Small intestine (tissue), 7 donors: ENCODE measurements at regions not wholly inside any gene's neighbourhood (a gene's known extent, or its start where the extent isn't known, plus 50 kb on each side); places are given as distances from the start of the nearest gene placed in this dataset.
A peak's percentile ranks its signal among the peaks of the same experiment; 100 is the strongest.

Experiments used
- DNase-seq, 2 donors: peaks; one replicate each; pipeline versions ENCODE4 v3.0.0 to v3.0.0-alpha.2; 2013
- FAIRE-seq: peaks from 2 replicates; lab custom pipeline; 2012; peaks lifted over from hg19 to GRCh38; lab: Jason Lieb, UNC
- H3K27ac ChIP-seq, 3 donors: one replicate each; pipeline ENCODE4 v1.5.1; 2013; ENCODE audit warnings: low read length in 2 of 3, mild to moderate bottlenecking in 2 of 3, control low read depth in 1 of 3, inconsistent platforms in 1 of 3, low read depth in 1 of 3, moderate library complexity in 1 of 3
- H3K27me3 ChIP-seq, 3 donors: one replicate each; pipeline ENCODE4 v1.6.1; 2013; ENCODE audit warnings: low read length in 3 of 3, inconsistent platforms in 1 of 3; ENCODE audit not compliant: control insufficient read depth in 3 of 3, insufficient read depth in 3 of 3
- H3K36me3 ChIP-seq, 3 donors: one replicate each; pipeline ENCODE4 v1.6.1; 2013; ENCODE audit warnings: low read length in 3 of 3, inconsistent platforms in 1 of 3, low read depth in 1 of 3, mild to moderate bottlenecking in 1 of 3, moderate library complexity in 1 of 3; ENCODE audit not compliant: control insufficient read depth in 3 of 3, insufficient read depth in 2 of 3
- H3K4me1 ChIP-seq, 3 donors: one replicate each; pipeline ENCODE4 v1.6.1; 2013; ENCODE audit warnings: low read length in 2 of 3, inconsistent platforms in 1 of 3, low read depth in 1 of 3, mild to moderate bottlenecking in 1 of 3, moderate library complexity in 1 of 3; ENCODE audit not compliant: control insufficient read depth in 3 of 3, insufficient read depth in 2 of 3
- H3K4me3 ChIP-seq, 3 donors: one replicate each; pipeline ENCODE4 v1.5.1; 2013; ENCODE audit warnings: low read length in 3 of 3, control low read depth in 1 of 3, inconsistent platforms in 1 of 3, low read depth in 1 of 3, mild to moderate bottlenecking in 1 of 3, moderate library complexity in 1 of 3
- H3K9me3 ChIP-seq, 2 donors: one replicate each; pipeline ENCODE4 v1.6.1; 2013; ENCODE audit warnings: low read depth in 1 of 2, low read length in 1 of 2; ENCODE audit not compliant: control insufficient read depth in 2 of 2, insufficient read depth in 1 of 2
- WGBS, 3 donors: extraction: QIAGEN DNeasy Blood & Tissue Kit; methylation state at CpG; one replicate each; pipeline ENCODE4 v1.1.7; 2013; 5-methylcytosine and 5-hydroxymethylcytosine counted together
- donor health status: healthy with polysubstance abuse.
- donor health status: control.
- donor health status: control.
- donor health status: Bipolar disorder and iron deficiency.
- donor health status: healthy.

DNA sequence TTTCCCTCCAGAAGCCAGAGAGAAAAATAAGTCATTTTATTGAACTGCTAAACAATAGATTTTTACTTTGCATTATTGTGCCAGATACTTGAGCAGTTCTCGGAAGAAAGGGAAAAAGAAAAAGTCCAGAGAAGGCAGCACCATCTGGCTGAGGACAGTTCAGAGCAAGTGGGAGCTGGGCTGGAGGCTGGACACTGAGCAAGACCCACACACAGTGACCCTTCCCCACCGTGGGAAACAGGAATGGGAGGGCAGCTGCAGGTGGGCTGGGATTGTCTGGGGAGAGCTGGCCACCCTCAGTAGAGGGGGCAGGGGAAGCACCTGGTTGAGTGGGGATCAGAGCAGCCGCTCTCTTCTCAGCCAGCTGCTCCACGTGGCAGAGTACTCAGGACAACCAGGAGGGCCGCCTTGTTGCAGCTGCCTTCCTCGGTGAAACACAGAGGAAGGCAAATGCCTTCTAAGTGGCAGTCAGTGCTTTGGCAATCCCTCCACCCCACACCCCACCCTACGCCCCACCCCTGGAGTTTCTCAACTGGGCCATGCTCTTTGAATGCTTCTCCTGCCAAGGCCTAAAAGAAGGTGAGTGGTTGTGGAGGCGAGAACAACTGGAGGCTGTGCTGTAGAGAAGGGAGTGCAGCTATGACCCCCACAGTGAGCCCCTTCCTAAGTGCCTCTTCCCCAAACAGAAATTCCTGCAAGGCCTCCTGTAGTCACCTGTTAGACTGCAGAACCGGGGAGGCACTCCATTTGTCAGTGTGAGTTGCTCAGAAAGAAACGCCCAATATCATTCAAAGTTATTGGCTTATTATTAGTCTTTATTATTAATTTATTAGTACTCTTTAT, 179.3 kb downstream of the ZIC5 start:
- Histone ChIP-seq H3K27me3 (no peaks in the 10 kb centered on the region), H3K36me3 (no peaks in the 10 kb centered on the region), H3K4me1 (no peaks in the 10 kb centered on the region), H3K27ac (no peak overlapping the region), H3K4me3 (no peak overlapping the region), H3K9me3 (no peaks in the 10 kb centered on the region)
- 79 to 89% (median 86%) methylated on average over 10 of the region's 10 CpGs for WGBS, 3 donors
- DNase-seq (no peak), FAIRE-seq (no peak)

- 95 to 96% (median 95%) methylated on average over 3 of the region's 3 CpGs for WGBS, 3 donors
- Histone ChIP-seq H3K27me3 (no peaks in the 10 kb centered on the region), H3K9me3 (peaks cover 0 to 15% of the 10 kb centered on the region in 2 donors), H3K4me1 (no peaks in the 10 kb centered on the region), H3K27ac (no peak overlapping the region), H3K4me3 (no peak overlapping the region), H3K36me3 (peaks cover 0 to 2% (median 0%) of the 10 kb centered on the region in 3 donors)
- DNase-seq, result no peak
- no peak for FAIRE-seq
Measured at GRCh38 chr13:99782669-99783068, 188.9 kb downstream of the ZIC5 start.

GRCh38 chr13:99778500-99778899, 193.1 kb downstream of the ZIC5 start:
- Histone ChIP-seq H3K36me3 (peaks cover 0 to 2% (median 0%) of the 10 kb centered on the region in 3 donors), H3K4me3 (no peak overlapping the region), H3K4me1 (no peaks in the 10 kb centered on the region), H3K27me3 (no peaks in the 10 kb centered on the region), H3K27ac (no peak overlapping the region), H3K9me3 (peaks cover 0 to 15% of the 10 kb centered on the region in 2 donors)
- no peak for FAIRE-seq
- no peak for DNase-seq
- 90 to 100% (median 92%) methylated on average over 2 of the region's 2 CpGs for WGBS, 3 donors

- Histone ChIP-seq H3K4me1 (no peaks in the 10 kb centered on the region), H3K27ac (no peak overlapping the region), H3K4me3 (no peak overlapping the region), H3K9me3 (peaks cover 0 to 8% of the 10 kb centered on the region in 2 donors), H3K27me3 (no peaks in the 10 kb centered on the region), H3K36me3 (peaks cover 0 to 6% (median 0%) of the 10 kb centered on the region in 3 donors)
- 47 to 61% (median 57%) methylated on average over 3 of the region's 3 CpGs for WGBS, 3 donors
- no peak for DNase-seq
- no peak for FAIRE-seq
Measured at GRCh38 chr13:99777873-99778272, 193.7 kb downstream of the ZIC5 start.

DNA sequence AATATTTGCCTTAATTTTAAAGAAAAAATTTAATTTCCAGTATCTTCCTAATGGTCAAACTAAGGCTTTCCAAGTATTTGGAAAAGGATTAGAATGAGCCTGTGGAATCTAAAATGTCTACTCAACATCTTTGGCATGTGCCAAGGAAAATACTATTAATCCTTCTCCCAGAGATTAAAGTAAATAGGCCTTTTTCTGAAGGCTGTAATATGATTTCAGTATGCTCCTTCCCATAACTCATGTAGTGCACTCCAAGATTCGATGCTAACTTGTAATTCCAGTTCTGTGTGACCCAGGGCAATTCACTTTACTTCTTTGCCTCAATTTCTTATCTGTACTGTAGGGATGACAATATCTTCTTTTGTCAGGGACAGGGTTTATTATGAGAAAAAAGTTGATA, 196.9 kb downstream of the ZIC5 start:
- Histone ChIP-seq H3K27ac (no peak overlapping the region), H3K27me3 (no peaks in the 10 kb centered on the region), H3K36me3 (peaks cover 0 to 4% (median 0%) of the 10 kb centered on the region in 3 donors), H3K9me3 (no peaks in the 10 kb centered on the region), H3K4me3 (no peak overlapping the region), H3K4me1 (no peaks in the 10 kb centered on the region)
- DNase-seq, result peak in 1 of 2 donors; percentile 18
- 12 to 44% (median 31%) methylated on average over 1 of the region's 1 CpG for WGBS, 3 donors
- FAIRE-seq, result no peak

DNA sequence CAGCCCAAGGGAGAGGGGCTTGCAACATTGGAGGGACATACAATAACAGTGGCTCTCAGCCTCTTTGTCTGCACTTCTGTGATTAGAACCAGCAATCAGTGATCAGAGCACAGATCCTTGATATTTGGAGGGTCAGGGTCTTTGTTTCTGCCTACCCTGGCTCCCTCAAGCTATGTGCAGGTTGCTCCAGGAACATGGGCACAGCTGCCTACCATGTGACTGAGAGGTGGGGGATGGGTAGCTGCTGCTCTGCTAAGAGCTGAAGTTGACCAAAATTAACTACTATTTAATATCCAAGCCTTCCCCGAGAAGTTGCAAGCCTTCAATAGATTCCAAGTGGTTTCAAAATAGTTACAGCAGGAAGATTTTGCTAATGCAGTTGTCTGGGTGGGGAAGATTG, 202.6 kb downstream of the ZIC5 start:
- Histone ChIP-seq H3K36me3 (peaks cover 0 to 9% (median 0%) of the 10 kb centered on the region in 3 donors), H3K27me3 (no peaks in the 10 kb centered on the region), H3K27ac (no peak overlapping the region), H3K4me3 (no peak overlapping the region), H3K9me3 (peaks cover 2 to 24% of the 10 kb centered on the region in 2 donors), H3K4me1 (no peaks in the 10 kb centered on the region)
- no peak for FAIRE-seq
- WGBS, 3 donors, result 85 to 93% (median 85%) methylated on average over 1 of the region's 1 CpG
- no peak for DNase-seq

GRCh38 chr13:99766641-99767045, 204.9 kb downstream of the ZIC5 start:
- Histone ChIP-seq H3K27me3 (no peaks in the 10 kb centered on the region), H3K4me1 (no peaks in the 10 kb centered on the region), H3K27ac (no peak overlapping the region), H3K9me3 (peaks cover 2 to 33% of the 10 kb centered on the region in 2 donors), H3K4me3 (no peak overlapping the region), H3K36me3 (peaks cover 0 to 5% (median 0%) of the 10 kb centered on the region in 3 donors)
- 67 to 80% (median 79%) methylated on average over 2 of the region's 2 CpGs for WGBS, 3 donors
- FAIRE-seq (no peak), DNase-seq (no peak)

GRCh38 chr13:99765869-99766268, 205.7 kb downstream of the ZIC5 start:
- no peak overlapping the region for H3K4me3 ChIP-seq
- no peak for FAIRE-seq
- no peaks in the 10 kb centered on the region for H3K27me3 ChIP-seq
- peaks cover 2 to 33% of the 10 kb centered on the region in 2 donors for H3K9me3 ChIP-seq
- WGBS, 3 donors, result 80 to 92% (median 82%) methylated on average over 2 of the region's 2 CpGs
- H3K4me1 ChIP-seq, result no peaks in the 10 kb centered on the region
- H3K36me3 ChIP-seq, result peaks cover 0 to 5% (median 0%) of the 10 kb centered on the region in 3 donors
- no peak overlapping the region for H3K27ac ChIP-seq
- DNase-seq, result no peak
